SW 1271 (cell line): ENCODE measurements at regions not wholly inside any gene's neighbourhood (a gene's known extent, or its start where the extent isn't known, plus 50 kb on each side); places are given as distances from the start of the nearest gene placed in this dataset.
"Not testable (repeated sequence)": the region's sequence is repeated elsewhere in the genome, so short reads cannot be mapped to it uniquely, and the experiment has no call there.

ENCODE experiments used
- DNase-seq, 2 experiments: peaks; one replicate each; lab custom pipeline; 2025; lab: John Stamatoyannopoulos, UW

DNA sequence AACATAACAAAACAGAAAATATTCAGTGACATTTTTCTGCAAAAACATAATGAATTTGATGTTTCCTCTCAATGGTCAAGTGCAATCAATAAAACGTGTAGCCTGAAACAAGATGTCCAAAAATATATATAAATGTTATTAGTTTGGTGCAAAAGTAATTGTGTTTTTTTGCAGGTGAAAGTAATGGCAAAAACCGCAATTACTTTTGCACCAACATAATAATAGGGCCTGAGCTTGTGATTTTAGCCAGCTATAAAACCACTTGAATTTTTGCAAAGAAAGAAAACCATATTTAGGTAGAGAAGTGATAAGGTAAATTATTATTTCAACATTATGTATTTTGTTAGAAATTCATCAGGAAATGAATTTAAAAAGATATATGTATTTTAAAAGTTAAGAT is 475.3 kb upstream of the AMOT start:
- no peak for DNase-seq

GRCh38 chrX:113305496-113305895 is 464.9 kb upstream of the AMOT start:
- DNase-seq: no peak

DNA sequence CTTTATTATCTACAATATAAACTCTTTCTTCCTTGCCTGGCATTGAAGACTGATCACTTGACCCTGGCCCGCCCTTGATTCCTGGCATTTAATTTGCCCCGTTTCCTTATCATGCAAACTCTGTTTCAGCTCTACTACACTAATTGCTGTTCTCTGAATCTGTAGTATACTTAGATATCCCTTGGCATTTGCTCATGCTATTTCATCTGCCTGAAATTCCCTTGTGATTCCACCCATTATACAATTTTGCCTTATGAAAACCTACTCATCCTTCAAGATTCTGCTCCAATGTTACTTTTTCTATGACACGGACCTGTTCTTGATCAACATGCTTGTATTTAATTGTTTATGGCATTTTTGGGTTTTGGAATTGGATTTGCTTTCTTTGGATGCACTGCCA is 459.9 kb upstream of the AMOT start:
- no peak for DNase-seq

- DNase-seq: no peak
Measured at GRCh38 chrX:113297437-113297836, 456.8 kb upstream of the AMOT start.

- no peak for DNase-seq
Measured at GRCh38 chrX:113289503-113289902, 448.9 kb upstream of the AMOT start.

DNA sequence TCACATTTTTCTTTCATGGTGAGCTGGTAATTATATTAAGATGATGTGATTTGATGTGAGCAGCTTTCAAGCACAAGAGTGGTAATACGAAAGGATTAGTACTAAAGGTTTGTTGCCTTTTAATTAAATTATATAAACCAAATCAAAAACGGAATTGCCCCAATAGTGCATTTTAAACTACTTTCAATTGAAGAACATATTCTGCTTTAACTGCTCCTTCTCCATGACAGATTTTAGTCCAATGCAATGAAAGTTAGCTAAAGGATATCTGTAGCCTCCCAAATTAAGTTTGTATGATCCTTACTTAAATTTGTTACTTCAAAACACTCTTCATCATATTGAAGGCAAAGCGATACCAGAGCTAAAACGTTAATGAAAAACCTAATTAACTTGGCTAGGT is 447.1 kb upstream of the AMOT start:
- no peak for DNase-seq

GRCh38 chrX:113275804-113276203 is 435.2 kb upstream of the AMOT start:
- no peak for DNase-seq

DNA sequence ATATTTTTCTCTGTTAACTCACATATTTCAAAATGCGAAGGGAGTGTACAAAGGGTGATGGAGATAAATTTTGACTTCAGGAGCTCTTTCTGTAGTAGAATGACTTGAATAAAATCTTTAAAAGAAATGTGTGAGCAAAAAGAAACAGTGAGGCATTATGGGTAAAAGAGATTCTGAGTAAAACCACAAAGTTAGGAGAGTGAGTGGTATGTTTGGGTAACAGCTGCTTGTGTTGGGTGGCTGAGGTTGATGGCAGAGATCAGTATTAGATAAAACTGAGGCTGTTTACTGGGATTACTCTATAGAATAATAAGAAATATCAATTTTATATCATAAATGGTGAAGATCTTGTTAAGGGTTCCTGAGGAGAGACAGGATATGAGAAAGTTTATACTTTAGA is 434.2 kb upstream of the AMOT start:
- DNase-seq: no peak

DNA sequence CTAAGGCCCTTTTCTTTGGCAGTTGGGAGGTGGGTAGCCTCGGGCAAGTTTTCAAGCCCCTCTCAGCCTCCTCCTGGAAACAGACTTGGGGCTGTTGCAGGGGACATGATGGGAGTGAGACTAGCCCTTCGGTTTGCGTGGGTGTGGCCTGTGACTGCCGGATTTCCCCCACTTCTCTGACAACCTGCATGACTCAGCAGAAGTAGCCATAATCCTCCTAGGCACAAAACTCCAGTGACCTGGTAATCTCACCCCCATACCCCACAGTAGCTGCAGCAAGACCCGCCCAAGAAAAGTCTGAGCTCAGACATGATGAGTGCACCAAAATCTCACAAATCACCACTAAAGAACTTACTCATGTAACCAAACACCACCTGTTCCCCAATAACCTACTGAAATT is 433.7 kb upstream of the AMOT start:
- DNase-seq: no peak

- DNase-seq: no peak
Measured at GRCh38 chrX:113269203-113269602, 428.6 kb upstream of the AMOT start.

DNA sequence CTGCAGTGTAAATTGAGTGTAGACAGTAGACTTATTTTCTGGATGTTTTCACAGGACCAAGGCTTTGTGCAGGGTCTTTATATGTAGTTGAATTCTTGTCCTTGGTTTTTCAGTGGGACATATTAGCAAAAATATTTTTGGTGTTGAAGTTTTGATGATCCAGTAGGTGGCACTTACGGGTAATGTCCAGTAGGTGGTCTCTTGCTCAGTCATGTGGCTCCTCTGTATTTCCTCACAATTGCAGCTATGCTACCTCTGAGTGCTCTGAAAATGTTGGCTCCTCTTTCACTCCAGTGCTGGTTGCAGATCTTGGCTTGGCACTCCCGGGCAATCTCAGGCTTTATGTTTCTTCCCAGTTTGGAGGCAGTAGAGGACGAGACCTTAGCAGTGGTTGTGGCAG is 419.8 kb upstream of the AMOT start:
- DNase-seq: no peak

- no peak for DNase-seq
Measured at GRCh38 chrX:113222305-113222704, 381.7 kb upstream of the AMOT start.

GRCh38 chrX:113212052-113212451 is 371.4 kb upstream of the AMOT start:
- no peak for DNase-seq

- DNase-seq: no peak
Measured at GRCh38 chrX:113202601-113203000, 362.0 kb upstream of the AMOT start.

DNA sequence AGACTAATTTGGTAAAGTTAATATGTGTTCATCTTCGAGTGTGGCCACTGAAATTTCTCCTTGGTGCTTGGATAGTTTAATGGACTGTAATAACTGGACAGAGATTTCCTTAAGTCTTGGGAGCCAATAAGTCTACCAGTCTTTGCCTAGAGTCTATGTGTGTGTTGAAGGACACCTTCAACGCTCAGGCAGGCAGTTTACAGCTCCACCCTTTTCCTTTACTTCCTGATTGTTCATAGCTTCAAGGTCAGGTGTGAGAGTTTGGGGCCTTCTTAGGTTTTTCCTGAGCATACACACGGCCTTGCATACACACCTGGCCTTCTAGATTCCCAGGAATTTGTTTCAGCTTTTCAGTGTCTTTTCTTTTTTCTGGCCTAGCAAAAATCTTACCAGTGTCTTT is 355.3 kb upstream of the AMOT start:
- no peak for DNase-seq

GRCh38 chrX:113192418-113192817 is 351.8 kb upstream of the AMOT start:
- DNase-seq: no peak

DNA sequence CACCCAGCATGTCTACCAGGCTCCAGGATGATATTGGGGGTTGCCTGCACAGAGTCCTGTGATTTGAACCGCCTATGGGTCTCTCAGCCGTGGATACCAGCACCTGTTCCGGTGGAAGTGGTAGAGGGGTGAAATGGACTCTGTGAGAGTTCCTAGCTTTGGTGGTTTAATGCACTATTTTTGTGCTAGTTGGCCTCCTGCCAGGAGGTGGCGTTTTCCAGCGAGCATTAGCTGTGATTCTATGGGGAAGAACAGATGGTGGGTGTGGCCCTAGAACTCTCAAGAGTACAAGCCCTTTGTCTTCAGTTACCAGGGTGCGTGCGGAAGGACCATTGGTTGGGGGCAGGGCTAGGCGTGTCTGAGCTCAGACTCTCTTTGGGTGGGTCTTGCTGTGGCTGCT is 316.9 kb upstream of the AMOT start:
- DNase-seq: no peak

DNA sequence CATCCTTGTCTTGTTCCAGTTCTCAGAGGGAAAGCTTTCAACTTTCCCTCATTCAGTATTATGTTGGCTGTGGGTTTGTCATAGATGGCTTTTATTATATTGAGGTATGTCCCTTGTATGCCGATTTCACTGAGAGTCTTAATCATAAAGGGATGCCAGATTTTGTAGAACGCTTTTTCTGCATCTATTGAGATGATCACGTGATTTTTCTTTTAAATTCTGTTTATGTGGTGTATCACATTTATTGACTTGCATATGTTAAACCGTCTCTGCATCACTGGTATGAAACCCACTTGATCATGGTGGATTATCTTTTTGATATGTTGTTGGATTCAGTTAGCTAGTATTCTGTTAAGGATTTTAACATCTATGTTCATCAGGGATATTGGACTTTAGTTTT is 313.7 kb upstream of the AMOT start:
- not testable (repeated sequence) for DNase-seq

DNA sequence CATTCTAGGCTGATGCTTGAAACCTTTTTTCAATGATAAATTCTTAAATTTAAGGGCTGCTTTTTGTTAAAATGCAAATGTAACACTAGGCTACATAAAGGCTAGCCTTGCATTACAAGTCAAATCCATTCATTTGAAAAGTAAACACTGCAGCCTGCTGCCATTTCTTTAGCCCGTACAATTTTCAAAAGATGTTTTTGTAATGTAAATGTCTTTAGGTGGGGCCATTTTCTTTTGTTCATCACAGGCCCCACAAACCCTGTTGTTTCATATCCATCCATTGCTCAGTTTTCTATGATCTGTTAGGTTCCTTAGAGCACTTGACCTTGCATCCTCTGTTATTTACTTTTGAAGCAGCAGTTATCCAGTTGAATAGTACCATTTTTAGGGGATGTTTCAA is 296.2 kb upstream of the AMOT start:
- no peak for DNase-seq

- no peak for DNase-seq
Measured at GRCh38 chrX:113133316-113133715, 292.7 kb upstream of the AMOT start.

GRCh38 chrX:113124693-113125092 is 284.1 kb upstream of the AMOT start:
- no peak for DNase-seq

DNA sequence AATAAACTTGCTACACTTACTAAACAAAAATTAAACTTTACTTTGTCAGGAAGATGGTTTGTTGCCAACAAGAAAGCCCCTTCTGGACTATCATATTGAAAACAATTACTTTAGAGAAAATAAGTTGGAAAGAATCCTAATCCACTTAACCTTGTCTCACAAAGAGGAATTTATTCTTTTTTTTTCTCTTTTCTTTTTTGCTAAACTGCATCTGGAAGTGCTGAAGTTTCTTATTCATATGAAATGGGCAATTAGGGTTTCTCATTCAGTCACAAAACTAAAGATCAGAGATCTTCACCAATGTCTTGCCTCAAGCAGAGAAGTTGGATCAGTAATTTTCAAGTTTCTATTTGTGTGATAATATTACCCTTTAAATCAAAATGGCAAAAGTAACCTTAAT is 234.9 kb upstream of the AMOT start:
- no peak for DNase-seq

DNA sequence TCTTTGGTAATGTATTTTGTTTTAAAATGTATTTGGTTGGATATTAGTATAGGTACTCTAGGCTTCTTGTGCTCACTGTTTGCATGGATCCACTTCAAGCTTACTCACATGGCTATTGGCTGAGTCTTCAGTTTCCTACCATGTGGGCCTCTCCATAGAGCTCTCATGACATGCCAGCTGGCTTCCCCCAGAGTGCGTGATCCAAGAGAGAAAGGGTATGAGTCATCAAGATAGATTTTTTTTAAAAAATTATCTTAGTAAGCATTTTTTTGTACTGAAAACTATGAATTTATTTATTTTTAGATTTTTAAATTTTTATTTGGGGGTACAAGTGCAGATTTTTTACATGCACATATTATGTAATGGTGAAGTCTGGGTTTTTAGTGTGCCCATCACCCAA is 219.1 kb upstream of the AMOT start:
- no peak for DNase-seq

GRCh38 chrX:113058634-113059033 is 218.0 kb upstream of the AMOT start:
- no peak for DNase-seq

- DNase-seq: no peak
Measured at GRCh38 chrX:113048896-113049295, 208.3 kb upstream of the AMOT start.
